ENCODE measurements at regions not wholly inside any gene's neighbourhood (a gene's known extent, or its start where the extent isn't known, plus 50 kb on each side); places are given as distances from the start of the nearest gene placed in this dataset.

- TF ChIP-seq POLR2A (IDR thresholded peaks at IDR 0.05) (no peak), CTCF (IDR thresholded peaks at IDR 0.05 in 4 of 5, conservative IDR thresholded peaks at IDR 0.05 in 1 of 5) (no peak)
- no peak overlapping the region for H3K4me3 ChIP-seq
- no peaks in the 10 kb centered on the region for H3K27me3 ChIP-seq
- no peaks in the 10 kb centered on the region for H3K9me3 ChIP-seq
- H3K36me3 ChIP-seq: no peaks in the 10 kb centered on the region
- in situ Hi-C loops (cut with MboI; ENCODE audit: low sequenced_read_pairs in 4 of 4): no loop called here
- no peaks in the 10 kb centered on the region for H3K4me1 ChIP-seq
- no peak overlapping the region for H3K27ac ChIP-seq
- ATAC-seq (no peak), DNase-seq (no peak)
- intact Hi-C loops (cut with DNase I; ENCODE audit: low total_unique reads): no loop called here
These were observed 302.6 kb downstream of the SNAPC1 start for GRCh38 chr14:62064751-62065323.

- TF ChIP-seq POLR2A (IDR thresholded peaks at IDR 0.05) (no peak), CTCF (IDR thresholded peaks at IDR 0.05 in 4 of 5, conservative IDR thresholded peaks at IDR 0.05 in 1 of 5) (no peak)
- intact Hi-C loops (cut with DNase I; ENCODE audit: low total_unique reads) (no loop called here), in situ Hi-C loops (cut with MboI; ENCODE audit: low sequenced_read_pairs in 4 of 4) (no loop called here)
- Histone ChIP-seq H3K27ac (no peak overlapping the region), H3K36me3 (no peaks in the 10 kb centered on the region), H3K27me3 (no peaks in the 10 kb centered on the region), H3K9me3 (no peaks in the 10 kb centered on the region), H3K4me3 (no peak overlapping the region), H3K4me1 (no peaks in the 10 kb centered on the region)
- no peak for ATAC-seq
- no peak for DNase-seq
These were observed 304.1 kb downstream of the SNAPC1 start for GRCh38 chr14:62066304-62066703.

- no peaks in the 10 kb centered on the region for H3K4me1 ChIP-seq
- H3K36me3 ChIP-seq: no peaks in the 10 kb centered on the region
- TF ChIP-seq CTCF (IDR thresholded peaks at IDR 0.05 in 4 of 5, conservative IDR thresholded peaks at IDR 0.05 in 1 of 5) (no peak), POLR2A (IDR thresholded peaks at IDR 0.05) (no peak)
- no peaks in the 10 kb centered on the region for H3K9me3 ChIP-seq
- DNase-seq (no peak), ATAC-seq (no peak)
- H3K4me3 ChIP-seq: no peak overlapping the region
- H3K27ac ChIP-seq: no peak overlapping the region
- no peaks in the 10 kb centered on the region for H3K27me3 ChIP-seq
- in situ Hi-C loops (cut with MboI; ENCODE audit: low sequenced_read_pairs in 4 of 4): no loop called here
- intact Hi-C loops (cut with DNase I; ENCODE audit: low total_unique reads): no loop called here
These were observed 308.8 kb downstream of the SNAPC1 start for GRCh38 chr14:62071039-62071438.

GRCh38 chr14:62076368-62076767 lies 314.1 kb downstream of the SNAPC1 start:
- H3K27ac ChIP-seq: no peak overlapping the region
- H3K4me1 ChIP-seq: no peaks in the 10 kb centered on the region
- DNase-seq (no peak), ATAC-seq (no peak)
- H3K27me3 ChIP-seq: no peaks in the 10 kb centered on the region
- H3K9me3 ChIP-seq: no peaks in the 10 kb centered on the region
- no peak overlapping the region for H3K4me3 ChIP-seq
- no peak for TF ChIP-seq POLR2A (IDR thresholded peaks at IDR 0.05)
- TF ChIP-seq CTCF (IDR thresholded peaks at IDR 0.05 in 4 of 5, conservative IDR thresholded peaks at IDR 0.05 in 1 of 5): no peak
- in situ Hi-C loops (cut with MboI; ENCODE audit: low sequenced_read_pairs in 4 of 4): no loop called here
- H3K36me3 ChIP-seq: no peaks in the 10 kb centered on the region
- intact Hi-C loops (cut with DNase I; ENCODE audit: low total_unique reads): no loop called here
